A549 (cell line): ENCODE measurements at regions not wholly inside any gene's neighbourhood (a gene's known extent, or its start where the extent isn't known, plus 50 kb on each side); places are given as distances from the start of the nearest gene placed in this dataset.

ENCODE experiments used
- ATAC-seq, 2 experiments: fragments of 200-7000 bp in 1 of 2; fragments of >200 bp in 1 of 2; cut with Nextera tagmentation in 1 of 2; cut with Tn5 transposase in 1 of 2; 3 replicates each; pipeline versions ENCODE4 v1.8.0 to v1.9.1; 2018 to 2020; ENCODE audit warnings: mild to moderate bottlenecking in 1 of 2, moderate library complexity in 1 of 2
- CTCF ChIA-PET: fragments of 300-600 bp; sonication (Branson Sonifier 250); formaldehyde crosslinking; extraction: SDS; loops from one replicate; lab custom pipeline; 2021; ENCODE audit warnings: antibody characterized with exemption, inconsistent platforms; lab: Yijun Ruan, JAX
- POLR2A ChIA-PET: fragments of 350-600 bp; formaldehyde crosslinking; extraction: SDS; loops from one replicate; lab custom pipeline; 2021; ENCODE audit warnings: antibody characterized with exemption, inconsistent platforms; lab: Yijun Ruan, JAX
- DNase-seq, 2 experiments: peaks; one replicate each; pipeline versions ENCODE4 v3.0.0 to v3.0.0-alpha.2; 2011 to 2016; ENCODE audit warnings: low read depth in 1 of 2, low spot score in 1 of 2
- FAIRE-seq: peaks from 2 replicates; lab custom pipeline; 2011; peaks lifted over from hg19 to GRCh38; lab: Jason Lieb, UNC
- H3K27ac ChIP-seq, 2 experiments: fragments of >200 bp; sonication (Bioruptor Twin); formaldehyde crosslinking; 3 replicates each; pipeline ENCODE4 v1.5.1; 2016 to 2017
- H3K4me1 ChIP-seq: fragments of >200 bp; sonication (Bioruptor Twin); formaldehyde crosslinking; 3 replicates; pipeline ENCODE4 v1.6.1; 2016
- H3K4me2 ChIP-seq: fragments of >200 bp; sonication (Bioruptor Twin); formaldehyde crosslinking; 3 replicates; pipeline ENCODE4 v1.6.1; 2016
- H3K4me3 ChIP-seq: fragments of >200 bp; sonication (Bioruptor Twin); formaldehyde crosslinking; 3 replicates; pipeline ENCODE4 v1.5.1; 2016
- H3K9me3 ChIP-seq: fragments of >200 bp; sonication (Bioruptor Twin); formaldehyde crosslinking; 3 replicates; pipeline ENCODE4 v1.6.1; 2016
- CEBPB ChIP-seq, 2 experiments: fragments of >200 bp in 1 of 2; sonication (Bioruptor Twin) in 1 of 2; formaldehyde crosslinking in 1 of 2; IDR thresholded peaks; 2 replicates each; pipeline ENCODE4 v1.6.1; 2012 to 2016
- CHD4 ChIP-seq: fragments of 200-600 bp; sonication (generic); IDR thresholded peaks from 2 replicates; pipeline ENCODE4 v1.6.1; 2016; ENCODE audit warnings: antibody characterized with exemption, mild to moderate bottlenecking, borderline replicate concordance
- EP300 ChIP-seq, 2 experiments: fragments of >200 bp; sonication (Bioruptor Twin); formaldehyde crosslinking; IDR thresholded peaks; 2 replicates in 1 of 2; 3 replicates in 1 of 2; pipeline ENCODE4 v1.6.1; 2016 to 2017
- ESRRA ChIP-seq: fragments of 150-350 bp; IDR thresholded peaks from 2 replicates; pipeline ENCODE4 v1.6.1; 2014; ENCODE audit warnings: mild to moderate bottlenecking, low read length, borderline replicate concordance
- FOSB ChIP-seq: fragments of 250-450 bp; sonication (Bioruptor Pico); IDR thresholded peaks from 2 replicates; pipeline ENCODE4 v1.5.0; 2020; ENCODE audit warnings: mild to moderate bottlenecking, moderate library complexity
- FOSL2 ChIP-seq, 2 experiments: fragments of 450-650 bp in 1 of 2; fragments of >200 bp in 1 of 2; sonication (Bioruptor Twin) in 1 of 2; formaldehyde crosslinking; IDR thresholded peaks; 2 replicates each; pipeline versions ENCODE4 v1.5.0 to v1.6.1; 2016 to 2020; ENCODE audit warnings: mild to moderate bottlenecking in 1 of 2, moderate library complexity in 1 of 2
- GATA3 ChIP-seq: IDR thresholded peaks from 2 replicates; pipeline ENCODE4 v1.6.1; 2012; ENCODE audit warnings: borderline replicate concordance
- HEYL ChIP-seq: fragments of 250-450 bp; sonication (Bioruptor Pico); IDR thresholded peaks from 2 replicates; pipeline ENCODE4 v1.8.0; 2021; ENCODE audit warnings: mild to moderate bottlenecking, moderate library complexity
- HOXA7 ChIP-seq: fragments of 250-450 bp; sonication (Bioruptor Pico); IDR thresholded peaks from 2 replicates; pipeline ENCODE4 v1.5.0; 2020; ENCODE audit warnings: mild to moderate bottlenecking, moderate library complexity
- HOXB5 ChIP-seq: fragments of 250-450 bp; sonication (Bioruptor Pico); IDR thresholded peaks from 2 replicates; pipeline ENCODE4 v1.5.0; 2020; ENCODE audit warnings: mild to moderate bottlenecking, moderate library complexity
- JUN ChIP-seq, 2 experiments: fragments of >200 bp; sonication (Bioruptor Twin); formaldehyde crosslinking; IDR thresholded peaks; 2 replicates in 1 of 2; 3 replicates in 1 of 2; pipeline ENCODE4 v1.6.1; 2016 to 2017
- KDM1A ChIP-seq: fragments of 200-600 bp; sonication (generic); IDR thresholded peaks from 2 replicates; pipeline ENCODE4 v1.6.1; 2016; ENCODE audit warnings: low read depth, mild to moderate bottlenecking
- KDM5A ChIP-seq: fragments of 200-600 bp; sonication (generic); IDR thresholded peaks from 2 replicates; pipeline ENCODE4 v1.6.1; 2016; ENCODE audit warnings: antibody characterized with exemption, mild to moderate bottlenecking
- MAFK ChIP-seq: fragments of 450-650 bp; IDR thresholded peaks from 2 replicates; pipeline ENCODE4 v1.6.1; 2014; ENCODE audit not compliant: partially characterized antibody
- NFE2L2 ChIP-seq: fragments of 150-350 bp; conservative IDR thresholded peaks from 2 replicates; pipeline ENCODE4 v1.6.1; 2014; ENCODE audit warnings: low read length
- NPAS2 ChIP-seq: fragments of 250-450 bp; sonication (Bioruptor Pico); IDR thresholded peaks from 2 replicates; pipeline ENCODE4 v1.8.0; 2022; ENCODE audit warnings: mild to moderate bottlenecking, moderate library complexity, borderline replicate concordance
- RAD21 ChIP-seq, 2 experiments: fragments of >200 bp in 1 of 2; sonication (Bioruptor Twin) in 1 of 2; formaldehyde crosslinking in 1 of 2; IDR thresholded peaks in 1 of 2; conservative IDR thresholded peaks in 1 of 2; 2 replicates in 1 of 2; 3 replicates in 1 of 2; pipeline ENCODE4 v1.6.1; 2012 to 2018; ENCODE audit warnings: inconsistent platforms in 1 of 2
- RFX5 ChIP-seq: fragments of 450-650 bp; IDR thresholded peaks from 2 replicates; pipeline ENCODE4 v1.7.1; 2014; ENCODE audit warnings: antibody characterized with exemption, mild to moderate bottlenecking, moderate library complexity
- RNF2 ChIP-seq: fragments of 200-600 bp; sonication (generic); IDR thresholded peaks from 2 replicates; pipeline ENCODE4 v1.6.1; 2016; ENCODE audit warnings: low read depth, mild to moderate bottlenecking, antibody characterized with exemption, moderate library complexity, borderline replicate concordance
- SMC3 ChIP-seq: fragments of >200 bp; sonication (Bioruptor Twin); formaldehyde crosslinking; IDR thresholded peaks from 3 replicates; pipeline ENCODE4 v1.6.1; 2018; ENCODE audit warnings: inconsistent platforms
- ZC3H11A ChIP-seq: fragments of 450-650 bp; IDR thresholded peaks from 2 replicates; pipeline ENCODE4 v1.6.1; 2014; ENCODE audit warnings: antibody characterized with exemption, mild to moderate bottlenecking
- ZSCAN20 ChIP-seq: fragments of 250-450 bp; sonication (Bioruptor Pico); IDR thresholded peaks from 2 replicates; pipeline ENCODE4 v1.8.0; 2022; ENCODE audit warnings: mild to moderate bottlenecking, moderate library complexity
- WGBS: methylation state at CpG from one replicate; pipeline ENCODE4 v1.1.6; 2017; ENCODE audit errors: missing lambda C conversion rate; 5-methylcytosine and 5-hydroxymethylcytosine counted together
- TF ChIP-seq, protein P1 (sequence below): IDR thresholded peaks from 2 replicates; pipeline ENCODE4 v1.6.1; 2012
- TF ChIP-seq, protein P2 (sequence below): fragments of >200 bp; sonication (Bioruptor Twin); formaldehyde crosslinking; IDR thresholded peaks from 3 replicates; pipeline ENCODE4 v1.5.1; 2016
- TF ChIP-seq, protein P3 (sequence below): fragments of >200 bp; sonication (Bioruptor Twin); formaldehyde crosslinking; IDR thresholded peaks from 3 replicates; pipeline ENCODE4 v1.6.1; 2016
- TF ChIP-seq, protein P4 (sequence below): fragments of 450-650 bp; IDR thresholded peaks from 2 replicates; pipeline ENCODE4 v1.6.1; 2014; ENCODE audit warnings: antibody characterized with exemption

DNA sequence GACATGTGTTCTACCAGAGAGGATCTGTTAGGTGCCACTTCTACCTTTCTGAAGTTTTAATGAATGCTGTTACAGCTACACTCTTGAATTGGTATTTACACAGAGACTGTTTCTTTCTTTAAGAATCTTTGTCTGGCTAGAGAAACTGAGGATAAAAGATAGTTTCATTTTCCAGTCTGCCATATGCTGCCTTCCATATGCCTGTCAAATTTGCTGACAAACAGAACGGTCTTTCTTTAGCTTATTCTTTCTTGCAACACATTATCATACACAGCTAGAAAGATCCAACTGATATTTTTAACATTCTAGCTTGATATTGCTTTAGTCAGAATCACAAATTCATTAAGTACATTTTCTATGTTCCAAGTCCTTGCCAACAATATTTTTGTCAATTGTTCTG is 409.8 kb upstream of the CELF4 start:
- FAIRE-seq (no peak), ATAC-seq (no peak), DNase-seq (no peak)
- 0% methylated on average over 1 of the region's 1 CpG for WGBS
- H3K9me3 ChIP-seq: no peaks in the 10 kb centered on the region
- ChIA-PET CTCF (no interaction called here), POLR2A (no interaction called here)
- H3K4me1 ChIP-seq: no peaks in the 10 kb centered on the region
- no peak overlapping the region for H3K4me2 ChIP-seq
- H3K27ac ChIP-seq: no peak overlapping the region
- H3K4me3 ChIP-seq: no peak overlapping the region
- no peak for TF ChIP-seq KDM5A
- TF ChIP-seq FOSL2 (IDR thresholded peaks at IDR 0.05): no peak
- no peak for TF ChIP-seq FOSL2 (CRISPR knock-in tag; IDR thresholded peaks at IDR 0.05)
- TF ChIP-seq SMC3: no peak
- no peak for TF ChIP-seq NPAS2 (CRISPR knock-in tag)
- no peak for TF ChIP-seq JUN (IDR thresholded peaks at IDR 0.05)
- no peak for TF ChIP-seq GATA3
- TF ChIP-seq RFX5: no peak
- TF ChIP-seq NFE2L2: no peak
- TF ChIP-seq, protein P1, sequence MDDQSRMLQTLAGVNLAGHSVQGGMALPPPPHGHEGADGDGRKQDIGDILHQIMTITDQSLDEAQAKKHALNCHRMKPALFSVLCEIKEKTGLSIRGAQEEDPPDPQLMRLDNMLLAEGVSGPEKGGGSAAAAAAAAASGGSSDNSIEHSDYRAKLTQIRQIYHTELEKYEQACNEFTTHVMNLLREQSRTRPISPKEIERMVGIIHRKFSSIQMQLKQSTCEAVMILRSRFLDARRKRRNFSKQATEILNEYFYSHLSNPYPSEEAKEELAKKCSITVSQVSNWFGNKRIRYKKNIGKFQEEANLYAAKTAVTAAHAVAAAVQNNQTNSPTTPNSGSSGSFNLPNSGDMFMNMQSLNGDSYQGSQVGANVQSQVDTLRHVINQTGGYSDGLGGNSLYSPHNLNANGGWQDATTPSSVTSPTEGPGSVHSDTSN: no peak
- TF ChIP-seq CHD4: no peak
- TF ChIP-seq EP300 (IDR thresholded peaks at IDR 0.05): no peak
- no peak for TF ChIP-seq HEYL (CRISPR knock-in tag)
- no peak for TF ChIP-seq RAD21 (conservative IDR thresholded peaks at IDR 0.05 in 1 of 2, IDR thresholded peaks at IDR 0.05 in 1 of 2)
- no peak for TF ChIP-seq ZSCAN20

DNA sequence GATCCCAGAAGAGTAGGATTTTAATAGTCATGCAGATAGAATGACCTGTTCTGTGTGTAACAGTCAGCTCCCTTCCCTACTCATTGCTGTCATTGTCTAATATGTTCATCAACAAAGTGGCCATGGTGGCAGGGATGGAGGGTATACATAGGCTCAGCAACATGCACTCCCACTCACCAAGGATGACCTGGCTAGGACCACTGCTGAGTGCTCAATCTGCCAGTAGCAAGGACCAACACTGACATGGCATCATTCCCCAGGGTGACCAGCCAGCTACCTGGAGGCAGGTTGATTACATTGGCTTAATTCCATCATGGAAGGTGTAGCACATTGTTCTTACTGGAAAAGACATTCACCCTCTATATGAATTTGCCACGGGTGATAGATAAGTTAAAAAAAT is 401.7 kb upstream of the CELF4 start:
- Histone ChIP-seq H3K27ac (no peak overlapping the region), H3K4me2 (no peak overlapping the region), H3K4me3 (no peak overlapping the region)
- WGBS: 0% methylated on average over 1 of the region's 1 CpG
- POLR2A ChIA-PET: no interaction called here
- no peak for DNase-seq
- ATAC-seq: no peak
- TF ChIP-seq ESRRA (no peak), MAFK (no peak), FOSB (no peak), HOXA7 (CRISPR knock-in tag) (no peak), KDM5A (no peak), RNF2 (no peak), KDM1A (no peak), JUN (IDR thresholded peaks at IDR 0.05) (no peak), CEBPB (IDR thresholded peaks at IDR 0.05) (no peak), HOXB5 (CRISPR knock-in tag) (no peak), ZC3H11A (no peak)
- TF ChIP-seq, protein P1: no peak
- TF ChIP-seq, protein P2, sequence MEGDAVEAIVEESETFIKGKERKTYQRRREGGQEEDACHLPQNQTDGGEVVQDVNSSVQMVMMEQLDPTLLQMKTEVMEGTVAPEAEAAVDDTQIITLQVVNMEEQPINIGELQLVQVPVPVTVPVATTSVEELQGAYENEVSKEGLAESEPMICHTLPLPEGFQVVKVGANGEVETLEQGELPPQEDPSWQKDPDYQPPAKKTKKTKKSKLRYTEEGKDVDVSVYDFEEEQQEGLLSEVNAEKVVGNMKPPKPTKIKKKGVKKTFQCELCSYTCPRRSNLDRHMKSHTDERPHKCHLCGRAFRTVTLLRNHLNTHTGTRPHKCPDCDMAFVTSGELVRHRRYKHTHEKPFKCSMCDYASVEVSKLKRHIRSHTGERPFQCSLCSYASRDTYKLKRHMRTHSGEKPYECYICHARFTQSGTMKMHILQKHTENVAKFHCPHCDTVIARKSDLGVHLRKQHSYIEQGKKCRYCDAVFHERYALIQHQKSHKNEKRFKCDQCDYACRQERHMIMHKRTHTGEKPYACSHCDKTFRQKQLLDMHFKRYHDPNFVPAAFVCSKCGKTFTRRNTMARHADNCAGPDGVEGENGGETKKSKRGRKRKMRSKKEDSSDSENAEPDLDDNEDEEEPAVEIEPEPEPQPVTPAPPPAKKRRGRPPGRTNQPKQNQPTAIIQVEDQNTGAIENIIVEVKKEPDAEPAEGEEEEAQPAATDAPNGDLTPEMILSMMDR: no peak
- TF ChIP-seq, protein P3, sequence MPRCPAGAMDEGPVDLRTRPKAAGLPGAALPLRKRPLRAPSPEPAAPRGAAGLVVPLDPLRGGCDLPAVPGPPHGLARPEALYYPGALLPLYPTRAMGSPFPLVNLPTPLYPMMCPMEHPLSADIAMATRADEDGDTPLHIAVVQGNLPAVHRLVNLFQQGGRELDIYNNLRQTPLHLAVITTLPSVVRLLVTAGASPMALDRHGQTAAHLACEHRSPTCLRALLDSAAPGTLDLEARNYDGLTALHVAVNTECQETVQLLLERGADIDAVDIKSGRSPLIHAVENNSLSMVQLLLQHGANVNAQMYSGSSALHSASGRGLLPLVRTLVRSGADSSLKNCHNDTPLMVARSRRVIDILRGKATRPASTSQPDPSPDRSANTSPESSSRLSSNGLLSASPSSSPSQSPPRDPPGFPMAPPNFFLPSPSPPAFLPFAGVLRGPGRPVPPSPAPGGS: no peak
- TF ChIP-seq, protein P4, sequence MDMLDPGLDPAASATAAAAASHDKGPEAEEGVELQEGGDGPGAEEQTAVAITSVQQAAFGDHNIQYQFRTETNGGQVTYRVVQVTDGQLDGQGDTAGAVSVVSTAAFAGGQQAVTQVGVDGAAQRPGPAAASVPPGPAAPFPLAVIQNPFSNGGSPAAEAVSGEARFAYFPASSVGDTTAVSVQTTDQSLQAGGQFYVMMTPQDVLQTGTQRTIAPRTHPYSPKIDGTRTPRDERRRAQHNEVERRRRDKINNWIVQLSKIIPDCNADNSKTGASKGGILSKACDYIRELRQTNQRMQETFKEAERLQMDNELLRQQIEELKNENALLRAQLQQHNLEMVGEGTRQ: no peak
- TF ChIP-seq, all 56 proteins: peak for 0
- FAIRE-seq: no peak
- Histone ChIP-seq H3K4me1 (no peaks in the 10 kb centered on the region), H3K9me3 (no peaks in the 10 kb centered on the region)
- CTCF ChIA-PET: no interaction called here
